ENCODE measurements at regions not wholly inside any gene's neighbourhood (a gene's known extent, or its start where the extent isn't known, plus 50 kb on each side); places are given as distances from the start of the nearest gene placed in this dataset.
A peak's percentile ranks its signal among the peaks of the same experiment; 100 is the strongest.

- H3K4me3 ChIP-seq (ENCODE audit: insufficient read depth, low read depth, low read length), result no peak overlapping the region
- H3K36me3 ChIP-seq (replicated peaks; ENCODE audit: control insufficient read depth, insufficient read depth, low read length), result no peaks in the 10 kb centered on the region
- H3K27me3 ChIP-seq (ENCODE audit: control insufficient read depth, insufficient read depth, low read length), result no peaks in the 10 kb centered on the region; the same call in 1 of the 2 replicates
- DNase-seq, result no peak
Observed at GRCh38 chr13:85608255-85608829, 190.9 kb downstream of the SLITRK6 start.

- no peak for DNase-seq
- no peaks in the 10 kb centered on the region; the same call in 1 of the 2 replicates for H3K27me3 ChIP-seq (ENCODE audit: control insufficient read depth, insufficient read depth, low read length)
- H3K4me3 ChIP-seq (ENCODE audit: insufficient read depth, low read depth, low read length), result no peak overlapping the region
- no peaks in the 10 kb centered on the region for H3K36me3 ChIP-seq (replicated peaks; ENCODE audit: control insufficient read depth, insufficient read depth, low read length)
Observed at GRCh38 chr13:85603735-85604134, 195.5 kb downstream of the SLITRK6 start.

- no peaks in the 10 kb centered on the region for H3K36me3 ChIP-seq (replicated peaks; ENCODE audit: control insufficient read depth, insufficient read depth, low read length)
- no peak for DNase-seq
- no peak overlapping the region for H3K4me3 ChIP-seq (ENCODE audit: insufficient read depth, low read depth, low read length)
- H3K27me3 ChIP-seq (ENCODE audit: control insufficient read depth, insufficient read depth, low read length), result no peaks in the 10 kb centered on the region; the same call in 1 of the 2 replicates
Observed at GRCh38 chr13:85601526-85601925, 197.7 kb downstream of the SLITRK6 start.

GRCh38 chr13:85597790-85598500 lies 201.3 kb downstream of the SLITRK6 start:
- DNase-seq, result no peak
- H3K27me3 ChIP-seq (ENCODE audit: control insufficient read depth, insufficient read depth, low read length), result no peaks in the 10 kb centered on the region
- no peaks in the 10 kb centered on the region for H3K36me3 ChIP-seq (replicated peaks; ENCODE audit: control insufficient read depth, insufficient read depth, low read length)
- no peak overlapping the region for H3K4me3 ChIP-seq (ENCODE audit: insufficient read depth, low read depth, low read length)

GRCh38 chr13:85592211-85592610 lies 207.0 kb downstream of the SLITRK6 start:
- DNase-seq, result no peak
- H3K4me3 ChIP-seq (ENCODE audit: insufficient read depth, low read depth, low read length), result no peak overlapping the region
- H3K27me3 ChIP-seq (ENCODE audit: control insufficient read depth, insufficient read depth, low read length), result no peaks in the 10 kb centered on the region
- H3K36me3 ChIP-seq (replicated peaks; ENCODE audit: control insufficient read depth, insufficient read depth, low read length), result no peaks in the 10 kb centered on the region

GRCh38 chr13:85590231-85590931 lies 208.8 kb downstream of the SLITRK6 start:
- no peaks in the 10 kb centered on the region for H3K36me3 ChIP-seq (replicated peaks; ENCODE audit: control insufficient read depth, insufficient read depth, low read length)
- DNase-seq, result no peak

GRCh38 chr13:85589021-85589420 lies 210.2 kb downstream of the SLITRK6 start:
- no peak for DNase-seq
- Histone ChIP-seq H3K27me3 (ENCODE audit: control insufficient read depth, insufficient read depth, low read length) (no peaks in the 10 kb centered on the region), H3K36me3 (replicated peaks; ENCODE audit: control insufficient read depth, insufficient read depth, low read length) (no peaks in the 10 kb centered on the region), H3K4me3 (ENCODE audit: insufficient read depth, low read depth, low read length) (no peak overlapping the region)

More at GRCh38 chr13:85590231-85590931, 208.8 kb downstream of the SLITRK6 start:
- Histone ChIP-seq H3K4me3 (ENCODE audit: insufficient read depth, low read depth, low read length) (no peak overlapping the region), H3K27me3 (ENCODE audit: control insufficient read depth, insufficient read depth, low read length) (no peaks in the 10 kb centered on the region)

- no peak overlapping the region for H3K4me3 ChIP-seq (ENCODE audit: insufficient read depth, low read depth, low read length)
- peak; percentile 28 for DNase-seq
- no peaks in the 10 kb centered on the region for H3K36me3 ChIP-seq (replicated peaks; ENCODE audit: control insufficient read depth, insufficient read depth, low read length)
- no peaks in the 10 kb centered on the region for H3K27me3 ChIP-seq (ENCODE audit: control insufficient read depth, insufficient read depth, low read length)
Observed at GRCh38 chr13:85588359-85588758, 210.9 kb downstream of the SLITRK6 start.

- Histone ChIP-seq H3K36me3 (replicated peaks; ENCODE audit: control insufficient read depth, insufficient read depth, low read length) (no peaks in the 10 kb centered on the region), H3K27me3 (ENCODE audit: control insufficient read depth, insufficient read depth, low read length) (no peaks in the 10 kb centered on the region), H3K4me3 (ENCODE audit: insufficient read depth, low read depth, low read length) (no peak overlapping the region)
- DNase-seq, result no peak
Observed at GRCh38 chr13:85586856-85587255, 212.4 kb downstream of the SLITRK6 start.

GRCh38 chr13:85586422-85586831 lies 212.8 kb downstream of the SLITRK6 start:
- no peaks in the 10 kb centered on the region for H3K36me3 ChIP-seq (replicated peaks; ENCODE audit: control insufficient read depth, insufficient read depth, low read length)
- no peaks in the 10 kb centered on the region for H3K27me3 ChIP-seq (ENCODE audit: control insufficient read depth, insufficient read depth, low read length)
- DNase-seq, result no peak
- no peak overlapping the region for H3K4me3 ChIP-seq (ENCODE audit: insufficient read depth, low read depth, low read length)

- Histone ChIP-seq H3K36me3 (replicated peaks; ENCODE audit: control insufficient read depth, insufficient read depth, low read length) (no peaks in the 10 kb centered on the region), H3K4me3 (ENCODE audit: insufficient read depth, low read depth, low read length) (no peak overlapping the region), H3K27me3 (ENCODE audit: control insufficient read depth, insufficient read depth, low read length) (no peaks in the 10 kb centered on the region)
- no peak for DNase-seq
Observed at GRCh38 chr13:85582890-85583289, 216.3 kb downstream of the SLITRK6 start.

- no peak for DNase-seq
- H3K27me3 ChIP-seq (ENCODE audit: control insufficient read depth, insufficient read depth, low read length), result no peaks in the 10 kb centered on the region
- H3K4me3 ChIP-seq (ENCODE audit: insufficient read depth, low read depth, low read length), result no peak overlapping the region
- H3K36me3 ChIP-seq (replicated peaks; ENCODE audit: control insufficient read depth, insufficient read depth, low read length), result no peaks in the 10 kb centered on the region
Observed at GRCh38 chr13:85575110-85575509, 224.1 kb downstream of the SLITRK6 start.

GRCh38 chr13:85567909-85568308 lies 231.3 kb downstream of the SLITRK6 start:
- H3K27me3 ChIP-seq (ENCODE audit: control insufficient read depth, insufficient read depth, low read length), result no peaks in the 10 kb centered on the region; the same call in 1 of the 2 replicates
- no peak for DNase-seq
- no peak overlapping the region for H3K4me3 ChIP-seq (ENCODE audit: insufficient read depth, low read depth, low read length)
- H3K36me3 ChIP-seq (replicated peaks; ENCODE audit: control insufficient read depth, insufficient read depth, low read length), result no peaks in the 10 kb centered on the region

- no peaks in the 10 kb centered on the region; the same call in 1 of the 2 replicates for H3K27me3 ChIP-seq (ENCODE audit: control insufficient read depth, insufficient read depth, low read length)
- H3K4me3 ChIP-seq (ENCODE audit: insufficient read depth, low read depth, low read length), result no peak overlapping the region
- no peaks in the 10 kb centered on the region for H3K36me3 ChIP-seq (replicated peaks; ENCODE audit: control insufficient read depth, insufficient read depth, low read length)
- no peak for DNase-seq
Observed at GRCh38 chr13:85565652-85566051, 233.6 kb downstream of the SLITRK6 start.

GRCh38 chr13:85564598-85564997 lies 234.6 kb downstream of the SLITRK6 start:
- DNase-seq, result no peak
- no peaks in the 10 kb centered on the region for H3K36me3 ChIP-seq (replicated peaks; ENCODE audit: control insufficient read depth, insufficient read depth, low read length)

More at GRCh38 chr13:85564598-85564997, 234.6 kb downstream of the SLITRK6 start:
- no peak overlapping the region for H3K4me3 ChIP-seq (ENCODE audit: insufficient read depth, low read depth, low read length)
- H3K27me3 ChIP-seq (ENCODE audit: control insufficient read depth, insufficient read depth, low read length), result no peaks in the 10 kb centered on the region; the same call in 1 of the 2 replicates
